ENCODE measurements at regions not wholly inside any gene's neighbourhood (a gene's known extent, or its start where the extent isn't known, plus 50 kb on each side); places are given as distances from the start of the nearest gene placed in this dataset.

GRCh38 chr4:123088501-123088900 lies 166.1 kb upstream of the NUDT6 start:
- H3K4me1 ChIP-seq, result no peaks in the 10 kb centered on the region
- DNase-seq, result no peak
- peak; percentile 59 for ATAC-seq
- no peaks in the 10 kb centered on the region for H3K36me3 ChIP-seq
- intact Hi-C loops (cut with DNase I), result no loop called here
- no peak overlapping the region for H3K27ac ChIP-seq
- H3K4me3 ChIP-seq, result no peak overlapping the region
- no peaks in the 10 kb centered on the region for H3K27me3 ChIP-seq
- no peak for TF ChIP-seq CTCF (IDR thresholded peaks at IDR 0.05)
- no peaks in the 10 kb centered on the region for H3K9me3 ChIP-seq

GRCh38 chr4:123090886-123091285 lies 168.5 kb upstream of the NUDT6 start:
- Histone ChIP-seq H3K27ac (no peak overlapping the region), H3K4me1 (no peaks in the 10 kb centered on the region), H3K27me3 (no peaks in the 10 kb centered on the region), H3K36me3 (no peaks in the 10 kb centered on the region), H3K4me3 (no peak overlapping the region), H3K9me3 (no peaks in the 10 kb centered on the region)
- DNase-seq (no peak), ATAC-seq (no peak)
- intact Hi-C loops (cut with DNase I), result no loop called here
- no peak for TF ChIP-seq CTCF (IDR thresholded peaks at IDR 0.05)

DNA sequence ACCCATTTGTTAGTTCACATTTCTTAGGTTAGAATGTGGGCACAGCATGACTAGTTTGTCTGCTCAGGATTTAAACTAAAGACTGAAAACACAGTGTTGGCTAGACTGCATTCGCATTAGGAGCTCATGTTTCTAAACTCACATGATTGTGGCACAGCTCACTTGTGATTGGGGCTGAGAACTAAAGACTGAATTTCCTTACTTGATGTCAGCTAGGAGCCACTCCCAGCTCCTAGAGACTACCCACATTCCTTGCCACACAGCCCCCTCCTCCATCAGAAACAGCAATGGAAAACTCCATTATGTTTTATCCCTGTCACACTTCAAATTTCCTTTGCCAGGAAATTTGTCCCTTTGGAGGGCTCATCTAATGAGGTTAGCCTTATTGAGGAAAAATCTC lies 170.2 kb upstream of the NUDT6 start:
- intact Hi-C loops (cut with DNase I), result no loop called here
- Histone ChIP-seq H3K27me3 (no peaks in the 10 kb centered on the region), H3K36me3 (no peaks in the 10 kb centered on the region)

GRCh38 chr4:123093236-123093635 lies 170.8 kb upstream of the NUDT6 start:
- intact Hi-C loops (cut with DNase I), result no loop called here
- ATAC-seq, result no peak
- Histone ChIP-seq H3K27ac (no peak overlapping the region), H3K27me3 (no peaks in the 10 kb centered on the region), H3K36me3 (no peaks in the 10 kb centered on the region), H3K9me3 (no peaks in the 10 kb centered on the region), H3K4me1 (no peaks in the 10 kb centered on the region), H3K4me3 (no peak overlapping the region)
- DNase-seq, result no peak
- TF ChIP-seq CTCF (IDR thresholded peaks at IDR 0.05), result no peak

More for the DNA sequence above, 170.2 kb upstream of the NUDT6 start:
- no peak for ATAC-seq
- no peaks in the 10 kb centered on the region for H3K4me1 ChIP-seq
- DNase-seq, result no peak
- no peaks in the 10 kb centered on the region for H3K9me3 ChIP-seq
- no peak overlapping the region for H3K27ac ChIP-seq
- TF ChIP-seq CTCF (IDR thresholded peaks at IDR 0.05), result no peak
- H3K4me3 ChIP-seq, result no peak overlapping the region

- DNase-seq (no peak), ATAC-seq (no peak)
- Histone ChIP-seq H3K4me1 (no peaks in the 10 kb centered on the region), H3K27ac (no peak overlapping the region), H3K27me3 (no peaks in the 10 kb centered on the region), H3K9me3 (no peaks in the 10 kb centered on the region), H3K36me3 (no peaks in the 10 kb centered on the region), H3K4me3 (no peak overlapping the region)
- intact Hi-C loops (cut with DNase I), result no loop called here
- no peak for TF ChIP-seq CTCF (IDR thresholded peaks at IDR 0.05)
Measured at GRCh38 chr4:123096038-123096437, 173.6 kb upstream of the NUDT6 start.

DNA sequence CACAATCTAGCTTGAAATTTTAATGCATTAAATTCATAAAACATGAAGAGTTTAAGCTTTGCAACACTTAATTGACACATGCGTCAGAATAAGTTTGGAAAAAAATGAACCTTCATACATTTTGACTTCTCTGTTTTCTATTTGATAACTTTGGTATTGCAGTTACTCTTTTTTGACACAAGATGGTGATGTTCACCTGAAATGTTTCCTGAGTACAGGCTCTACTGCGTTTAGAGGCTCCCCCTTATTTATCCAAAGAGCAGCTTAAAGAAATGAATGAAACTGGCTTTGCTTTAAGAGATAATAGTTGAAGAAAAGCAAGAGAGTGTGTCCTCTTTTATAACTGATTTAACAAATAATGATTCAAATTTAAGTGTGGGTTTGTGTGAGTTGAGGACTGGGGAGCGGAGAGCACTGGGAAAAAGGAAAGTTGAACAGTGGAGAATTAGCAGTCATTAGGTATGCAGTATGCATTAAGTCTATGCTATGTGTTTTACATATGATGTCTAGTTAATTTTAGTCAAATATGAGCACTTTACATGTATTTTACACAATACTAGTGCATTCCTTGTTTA lies 180.6 kb upstream of the NUDT6 start:
- peak; percentile 82 for ATAC-seq
- Histone ChIP-seq H3K4me1 (peaks cover 6% of the 10 kb centered on the region), H3K36me3 (no peaks in the 10 kb centered on the region), H3K4me3 (no peak overlapping the region), H3K27ac (no peak overlapping the region), H3K27me3 (no peaks in the 10 kb centered on the region), H3K9me3 (no peaks in the 10 kb centered on the region)
- no peak for DNase-seq
- TF ChIP-seq CTCF (IDR thresholded peaks at IDR 0.05), result peak; percentile 79
- intact Hi-C loops (cut with DNase I), result loop anchor here (10.0 kb wide), 1 partner anchor 1012 kb away; no protein-coding TSS in a partner anchor
